ENCODE measurements at regions not wholly inside any gene's neighbourhood (a gene's known extent, or its start where the extent isn't known, plus 50 kb on each side); places are given as distances from the start of the nearest gene placed in this dataset.
"Not testable (repeated sequence)": the region's sequence is repeated elsewhere in the genome, so short reads cannot be mapped to it uniquely, and the experiment has no call there.

GRCh38 chr9:90694187-90694586, 51.6 kb upstream of the DIRAS2 start:
- TF ChIP-seq, protein P1, sequence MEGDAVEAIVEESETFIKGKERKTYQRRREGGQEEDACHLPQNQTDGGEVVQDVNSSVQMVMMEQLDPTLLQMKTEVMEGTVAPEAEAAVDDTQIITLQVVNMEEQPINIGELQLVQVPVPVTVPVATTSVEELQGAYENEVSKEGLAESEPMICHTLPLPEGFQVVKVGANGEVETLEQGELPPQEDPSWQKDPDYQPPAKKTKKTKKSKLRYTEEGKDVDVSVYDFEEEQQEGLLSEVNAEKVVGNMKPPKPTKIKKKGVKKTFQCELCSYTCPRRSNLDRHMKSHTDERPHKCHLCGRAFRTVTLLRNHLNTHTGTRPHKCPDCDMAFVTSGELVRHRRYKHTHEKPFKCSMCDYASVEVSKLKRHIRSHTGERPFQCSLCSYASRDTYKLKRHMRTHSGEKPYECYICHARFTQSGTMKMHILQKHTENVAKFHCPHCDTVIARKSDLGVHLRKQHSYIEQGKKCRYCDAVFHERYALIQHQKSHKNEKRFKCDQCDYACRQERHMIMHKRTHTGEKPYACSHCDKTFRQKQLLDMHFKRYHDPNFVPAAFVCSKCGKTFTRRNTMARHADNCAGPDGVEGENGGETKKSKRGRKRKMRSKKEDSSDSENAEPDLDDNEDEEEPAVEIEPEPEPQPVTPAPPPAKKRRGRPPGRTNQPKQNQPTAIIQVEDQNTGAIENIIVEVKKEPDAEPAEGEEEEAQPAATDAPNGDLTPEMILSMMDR (IDR thresholded peaks at IDR 0.05): not testable (repeated sequence)
- not testable (repeated sequence) for TF ChIP-seq POLR2A (IDR thresholded peaks at IDR 0.05)
